GM12864 (cell line): ENCODE measurements at regions not wholly inside any gene's neighbourhood (a gene's known extent, or its start where the extent isn't known, plus 50 kb on each side); places are given as distances from the start of the nearest gene placed in this dataset.

Experiments used
- DNase-seq: peaks from one replicate; pipeline ENCODE4 v3.0.0-alpha.2; 2011; ENCODE audit warnings: low read depth
- H3K4me3 ChIP-seq: 2 replicates; pipeline ENCODE4 v1.5.1; 2011; ENCODE audit warnings: mild to moderate bottlenecking, low read depth, low read length, control low read depth
- TF ChIP-seq, protein P1 (sequence below): IDR thresholded peaks from 2 replicates; pipeline ENCODE4 v1.5.1; 2011; ENCODE audit warnings: low read depth, mild to moderate bottlenecking, moderate library complexity, low read length, control low read depth, inconsistent platforms; ENCODE audit errors: missing control alignments

DNA sequence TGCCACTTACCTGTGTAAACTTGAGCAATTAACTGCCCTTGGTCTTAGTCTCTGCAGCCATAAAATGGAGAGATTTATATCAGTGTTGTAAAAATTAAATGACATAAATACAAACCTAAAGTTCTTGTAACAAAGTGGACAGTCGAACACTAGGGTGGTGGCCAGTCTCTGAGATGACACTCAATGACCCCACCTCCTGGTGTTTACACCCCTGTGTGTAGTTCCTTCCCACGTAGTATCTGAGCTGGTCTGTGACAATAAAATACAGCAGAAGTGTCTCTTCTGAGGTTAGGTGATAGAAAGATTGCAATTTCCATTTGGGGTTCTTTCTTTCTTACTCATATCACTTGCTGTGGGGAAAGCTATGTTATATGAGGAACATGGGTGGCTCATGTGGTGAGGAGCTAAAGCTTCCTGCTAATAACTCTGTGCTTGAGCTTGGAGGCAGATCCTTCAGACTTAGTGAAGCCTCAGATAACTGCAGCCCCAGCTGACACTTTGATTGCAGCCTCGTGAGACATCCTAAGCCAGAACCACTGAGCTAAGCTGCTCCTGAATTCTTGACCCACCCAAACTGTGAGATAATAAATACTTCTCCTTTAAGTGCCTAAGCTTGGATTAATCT is 173.4 kb upstream of the CHD1 start:
- H3K4me3 ChIP-seq: no peak overlapping the region
- TF ChIP-seq, protein P1, sequence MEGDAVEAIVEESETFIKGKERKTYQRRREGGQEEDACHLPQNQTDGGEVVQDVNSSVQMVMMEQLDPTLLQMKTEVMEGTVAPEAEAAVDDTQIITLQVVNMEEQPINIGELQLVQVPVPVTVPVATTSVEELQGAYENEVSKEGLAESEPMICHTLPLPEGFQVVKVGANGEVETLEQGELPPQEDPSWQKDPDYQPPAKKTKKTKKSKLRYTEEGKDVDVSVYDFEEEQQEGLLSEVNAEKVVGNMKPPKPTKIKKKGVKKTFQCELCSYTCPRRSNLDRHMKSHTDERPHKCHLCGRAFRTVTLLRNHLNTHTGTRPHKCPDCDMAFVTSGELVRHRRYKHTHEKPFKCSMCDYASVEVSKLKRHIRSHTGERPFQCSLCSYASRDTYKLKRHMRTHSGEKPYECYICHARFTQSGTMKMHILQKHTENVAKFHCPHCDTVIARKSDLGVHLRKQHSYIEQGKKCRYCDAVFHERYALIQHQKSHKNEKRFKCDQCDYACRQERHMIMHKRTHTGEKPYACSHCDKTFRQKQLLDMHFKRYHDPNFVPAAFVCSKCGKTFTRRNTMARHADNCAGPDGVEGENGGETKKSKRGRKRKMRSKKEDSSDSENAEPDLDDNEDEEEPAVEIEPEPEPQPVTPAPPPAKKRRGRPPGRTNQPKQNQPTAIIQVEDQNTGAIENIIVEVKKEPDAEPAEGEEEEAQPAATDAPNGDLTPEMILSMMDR: no peak
- DNase-seq: no peak

DNA sequence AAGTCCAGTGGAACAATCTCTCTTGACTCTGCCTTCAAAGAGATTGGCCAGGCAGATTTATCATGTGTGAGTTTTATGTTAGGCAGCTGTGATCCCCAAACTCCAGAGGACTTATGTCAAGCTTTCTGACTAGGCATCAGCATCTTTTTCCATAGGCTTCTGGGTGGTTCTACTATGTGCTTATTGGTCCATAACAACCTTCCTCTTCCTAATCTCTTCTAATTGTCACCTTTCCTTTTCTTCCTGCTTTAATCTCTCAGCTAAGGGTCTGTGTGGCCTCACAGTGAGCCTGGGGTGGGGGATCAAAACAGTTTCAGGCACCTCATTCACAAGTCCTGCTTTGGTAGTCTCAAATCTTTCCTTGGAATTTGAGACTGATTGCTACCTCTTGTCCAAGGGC is 170.9 kb upstream of the CHD1 start:
- TF ChIP-seq, protein P1: no peak
- H3K4me3 ChIP-seq: no peak overlapping the region
- DNase-seq: no peak

- no peak overlapping the region for H3K4me3 ChIP-seq
- TF ChIP-seq, protein P1: no peak
- DNase-seq: no peak
Observed at GRCh38 chr5:99089822-99090549, 161.2 kb upstream of the CHD1 start.

- DNase-seq: no peak
- TF ChIP-seq, protein P1: no peak
- no peak overlapping the region for H3K4me3 ChIP-seq
Observed at GRCh38 chr5:99088309-99088708, 159.5 kb upstream of the CHD1 start.

DNA sequence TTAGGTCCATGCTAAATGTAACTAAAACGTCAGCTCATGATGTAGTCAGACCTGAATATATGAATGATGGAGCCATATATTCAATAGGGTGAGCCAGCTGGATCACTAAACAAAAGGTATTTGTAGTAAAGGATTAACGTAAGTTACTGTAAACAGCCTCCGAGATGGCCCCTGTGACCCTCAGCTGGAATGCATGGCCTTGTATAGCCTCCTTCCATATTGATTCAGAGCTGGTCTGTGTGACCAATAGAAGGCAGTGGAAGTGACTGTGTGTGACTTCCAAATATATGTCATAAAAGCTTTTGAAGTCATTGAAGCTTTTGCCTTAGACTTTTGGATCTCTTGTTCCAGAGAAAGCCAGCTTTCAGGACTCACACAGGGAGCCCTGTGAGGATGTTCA is 154.4 kb upstream of the CHD1 start:
- no peak for DNase-seq
- TF ChIP-seq, protein P1: no peak
- H3K4me3 ChIP-seq: no peak overlapping the region

- no peak for DNase-seq
- no peak overlapping the region for H3K4me3 ChIP-seq
- TF ChIP-seq, protein P1: no peak
Observed at GRCh38 chr5:99081711-99082110, 152.9 kb upstream of the CHD1 start.
